Stomach (tissue), 8 donors: ENCODE measurements at regions not wholly inside any gene's neighbourhood (a gene's known extent, or its start where the extent isn't known, plus 50 kb on each side); places are given as distances from the start of the nearest gene placed in this dataset.

Experiments
- DNase-seq, 2 donors: peaks; one replicate each; pipeline versions ENCODE4 v3.0.0 to v3.0.0-alpha.2; 2013 to 2019
- H3K27ac ChIP-seq, 5 donors: fragments of 200-600 bp in 4 of 5; sonication (generic) in 4 of 5; one replicate each; pipeline ENCODE4 v1.5.1; 2013 to 2019; ENCODE audit warnings: mild to moderate bottlenecking in 1 of 5, moderate library complexity in 1 of 5
- H3K27me3 ChIP-seq, 3 donors: fragments of 200-600 bp; sonication (generic); one replicate each; pipeline ENCODE4 v1.5.1; 2017 to 2019; ENCODE audit warnings: mixed run types in 1 of 3
- H3K36me3 ChIP-seq, 4 donors: fragments of 200-600 bp; sonication (generic); 1 replicate in 3 of 4; 2 replicates in 1 of 4; pipeline ENCODE4 v1.5.1; 2016 to 2019
- H3K4me1 ChIP-seq, 4 donors: fragments of 200-600 bp; sonication (generic); one replicate each; pipeline ENCODE4 v1.5.1; 2016 to 2019
- H3K4me3 ChIP-seq, 4 donors: fragments of 200-600 bp; sonication (generic) in 3 of 4; one replicate each; pipeline ENCODE4 v1.5.1; 2016 to 2019; ENCODE audit warnings: mild to moderate bottlenecking in 1 of 4
- H3K9me3 ChIP-seq, 4 donors: fragments of 200-600 bp; sonication (generic); one replicate each; pipeline ENCODE4 v1.5.1; 2016 to 2019
- CTCF ChIP-seq, 7 experiments: fragments of 450-650 bp in 4 of 7; fragments of 200-600 bp in 3 of 7; sonication (generic) in 3 of 7; IDR thresholded peaks; one replicate each; pipeline ENCODE4 v1.5.1; 2016 to 2019; ENCODE audit warnings: antibody characterized with exemption in 7 of 7, control low read depth in 2 of 7, mild to moderate bottlenecking in 1 of 7
- EP300 ChIP-seq: sonication (generic); formaldehyde crosslinking; IDR thresholded peaks from one replicate; pipeline ENCODE4 v1.6.1; 2017; ENCODE audit warnings: antibody characterized with exemption
- POLR2A ChIP-seq, 4 donors: fragments of 450-650 bp; IDR thresholded peaks; one replicate each; pipeline ENCODE4 v1.6.1; 2016; ENCODE audit warnings: antibody characterized with exemption in 4 of 4, control low read depth in 2 of 4, mild to moderate bottlenecking in 1 of 4, moderate library complexity in 1 of 4
- POLR2AphosphoS5 ChIP-seq, 3 donors: sonication (generic); formaldehyde crosslinking; IDR thresholded peaks; one replicate each; pipeline ENCODE4 v1.6.1; 2016; ENCODE audit warnings: antibody characterized with exemption in 3 of 3
- WGBS, 5 donors: extraction: QIAGEN DNeasy Blood & Tissue Kit in 3 of 5; methylation state at CpG; one replicate each; pipeline versions ENCODE4 v1.1.5 to v1.1.7; 2013 to 2018; 5-methylcytosine and 5-hydroxymethylcytosine counted together
- intact Hi-C: fragments of 100-400 bp; cut with DNase I; formaldehyde crosslinking; loops from one replicate; pipeline ENCODE4 v1.15.1; 2023; ENCODE audit warnings: low total_unique reads
- donor health status: healthy with polysubstance abuse.
- donor health status: Bipolar disorder and iron deficiency.
- donor health status: healthy.

- H3K4me3 ChIP-seq: no peak overlapping the region
- no peak for TF ChIP-seq EP300
- TF ChIP-seq POLR2AphosphoS5 (IDR thresholded peaks at IDR 0.05): no peak
- no peak for TF ChIP-seq POLR2A (IDR thresholded peaks at IDR 0.05)
- 70 to 76% (median 75%) methylated on average over 7 of the region's 7 CpGs for WGBS, 5 donors
- intact Hi-C loops: no loop called here
- no peak overlapping the region for H3K27ac ChIP-seq
- H3K4me1 ChIP-seq: no peaks in the 10 kb centered on the region
- H3K27me3 ChIP-seq: no peaks in the 10 kb centered on the region
- H3K36me3 ChIP-seq: no peaks in the 10 kb centered on the region
- no peaks in the 10 kb centered on the region for H3K9me3 ChIP-seq
- no peak for DNase-seq
Observed at GRCh38 chr13:72180253-72180952, 313.4 kb upstream of the DACH1 start.

- 34 to 69% (median 60%) methylated on average over 2 of the region's 2 CpGs for WGBS, 5 donors
- Histone ChIP-seq H3K4me3 (no peak overlapping the region), H3K27me3 (no peaks in the 10 kb centered on the region), H3K9me3 (no peaks in the 10 kb centered on the region), H3K4me1 (no peaks in the 10 kb centered on the region), H3K27ac (no peak overlapping the region), H3K36me3 (no peaks in the 10 kb centered on the region)
- no peak for TF ChIP-seq POLR2AphosphoS5 (IDR thresholded peaks at IDR 0.05)
- TF ChIP-seq EP300: no peak
- no peak for TF ChIP-seq POLR2A (IDR thresholded peaks at IDR 0.05)
- TF ChIP-seq CTCF (IDR thresholded peaks at IDR 0.05): no peak
- intact Hi-C loops: no loop called here
- no peak for DNase-seq
Observed at GRCh38 chr13:72174549-72174948, 307.5 kb upstream of the DACH1 start.

- intact Hi-C loops: no loop called here
- H3K27ac ChIP-seq: no peak overlapping the region
- no peaks in the 10 kb centered on the region for H3K9me3 ChIP-seq
- no peaks in the 10 kb centered on the region for H3K4me1 ChIP-seq
- no peak for DNase-seq
- H3K4me3 ChIP-seq: no peak overlapping the region
- no peaks in the 10 kb centered on the region for H3K36me3 ChIP-seq
- 89 to 96% (median 94%) methylated on average over 11 of the region's 11 CpGs for WGBS, 5 donors
- TF ChIP-seq POLR2A (IDR thresholded peaks at IDR 0.05) (no peak), EP300 (no peak), POLR2AphosphoS5 (IDR thresholded peaks at IDR 0.05) (no peak), CTCF (IDR thresholded peaks at IDR 0.05) (no peak)
- no peaks in the 10 kb centered on the region for H3K27me3 ChIP-seq
Observed at GRCh38 chr13:72170571-72170970, 303.6 kb upstream of the DACH1 start.

- TF ChIP-seq CTCF (IDR thresholded peaks at IDR 0.05) (no peak), POLR2A (IDR thresholded peaks at IDR 0.05) (no peak), EP300 (no peak), POLR2AphosphoS5 (IDR thresholded peaks at IDR 0.05) (no peak)
- intact Hi-C loops: no loop called here
- H3K4me1 ChIP-seq: no peaks in the 10 kb centered on the region
Observed at GRCh38 chr13:72168126-72168855, 301.3 kb upstream of the DACH1 start.

More at GRCh38 chr13:72168126-72168855, 301.3 kb upstream of the DACH1 start:
- Histone ChIP-seq H3K27me3 (no peaks in the 10 kb centered on the region), H3K36me3 (no peaks in the 10 kb centered on the region), H3K9me3 (no peaks in the 10 kb centered on the region), H3K27ac (no peak overlapping the region), H3K4me3 (no peak overlapping the region)
- 52 to 59% (median 55%) methylated on average over 8 of the region's 8 CpGs for WGBS, 5 donors
- no peak for DNase-seq
